ENCODE measurements at regions not wholly inside any gene's neighbourhood (a gene's known extent, or its start where the extent isn't known, plus 50 kb on each side); places are given as distances from the start of the nearest gene placed in this dataset.

DNA sequence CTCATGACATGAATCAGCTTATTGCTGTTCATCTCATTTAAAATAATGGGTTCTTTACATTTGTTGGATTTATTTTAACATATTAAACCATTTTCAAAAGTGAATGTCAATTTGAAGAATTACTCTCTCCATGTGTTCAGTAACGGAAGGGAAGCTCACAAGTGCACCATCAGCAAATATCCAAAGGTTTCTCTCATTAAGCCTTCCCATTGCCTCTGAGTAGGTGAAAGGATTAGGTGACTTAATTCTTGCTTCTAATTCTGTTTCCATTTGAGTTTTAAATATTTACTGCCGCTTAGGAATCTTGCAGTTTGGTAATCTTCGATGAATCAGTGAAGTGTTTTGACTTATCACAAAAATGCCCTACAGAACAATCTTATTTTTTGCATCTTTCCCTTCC lies 145.1 kb upstream of the NYAP2 start:
- TF ChIP-seq, protein P1, sequence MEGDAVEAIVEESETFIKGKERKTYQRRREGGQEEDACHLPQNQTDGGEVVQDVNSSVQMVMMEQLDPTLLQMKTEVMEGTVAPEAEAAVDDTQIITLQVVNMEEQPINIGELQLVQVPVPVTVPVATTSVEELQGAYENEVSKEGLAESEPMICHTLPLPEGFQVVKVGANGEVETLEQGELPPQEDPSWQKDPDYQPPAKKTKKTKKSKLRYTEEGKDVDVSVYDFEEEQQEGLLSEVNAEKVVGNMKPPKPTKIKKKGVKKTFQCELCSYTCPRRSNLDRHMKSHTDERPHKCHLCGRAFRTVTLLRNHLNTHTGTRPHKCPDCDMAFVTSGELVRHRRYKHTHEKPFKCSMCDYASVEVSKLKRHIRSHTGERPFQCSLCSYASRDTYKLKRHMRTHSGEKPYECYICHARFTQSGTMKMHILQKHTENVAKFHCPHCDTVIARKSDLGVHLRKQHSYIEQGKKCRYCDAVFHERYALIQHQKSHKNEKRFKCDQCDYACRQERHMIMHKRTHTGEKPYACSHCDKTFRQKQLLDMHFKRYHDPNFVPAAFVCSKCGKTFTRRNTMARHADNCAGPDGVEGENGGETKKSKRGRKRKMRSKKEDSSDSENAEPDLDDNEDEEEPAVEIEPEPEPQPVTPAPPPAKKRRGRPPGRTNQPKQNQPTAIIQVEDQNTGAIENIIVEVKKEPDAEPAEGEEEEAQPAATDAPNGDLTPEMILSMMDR (IDR thresholded peaks at IDR 0.05), result no peak
- TF ChIP-seq EP300 (IDR thresholded peaks at IDR 0.05) (no peak), POLR2AphosphoS5 (IDR thresholded peaks at IDR 0.05) (no peak), POLR2A (IDR thresholded peaks at IDR 0.05) (no peak)

Measured in suprapubic skin (tissue), 4 donors.